ENCODE measurements at regions not wholly inside any gene's neighbourhood (a gene's known extent, or its start where the extent isn't known, plus 50 kb on each side); places are given as distances from the start of the nearest gene placed in this dataset.

DNA sequence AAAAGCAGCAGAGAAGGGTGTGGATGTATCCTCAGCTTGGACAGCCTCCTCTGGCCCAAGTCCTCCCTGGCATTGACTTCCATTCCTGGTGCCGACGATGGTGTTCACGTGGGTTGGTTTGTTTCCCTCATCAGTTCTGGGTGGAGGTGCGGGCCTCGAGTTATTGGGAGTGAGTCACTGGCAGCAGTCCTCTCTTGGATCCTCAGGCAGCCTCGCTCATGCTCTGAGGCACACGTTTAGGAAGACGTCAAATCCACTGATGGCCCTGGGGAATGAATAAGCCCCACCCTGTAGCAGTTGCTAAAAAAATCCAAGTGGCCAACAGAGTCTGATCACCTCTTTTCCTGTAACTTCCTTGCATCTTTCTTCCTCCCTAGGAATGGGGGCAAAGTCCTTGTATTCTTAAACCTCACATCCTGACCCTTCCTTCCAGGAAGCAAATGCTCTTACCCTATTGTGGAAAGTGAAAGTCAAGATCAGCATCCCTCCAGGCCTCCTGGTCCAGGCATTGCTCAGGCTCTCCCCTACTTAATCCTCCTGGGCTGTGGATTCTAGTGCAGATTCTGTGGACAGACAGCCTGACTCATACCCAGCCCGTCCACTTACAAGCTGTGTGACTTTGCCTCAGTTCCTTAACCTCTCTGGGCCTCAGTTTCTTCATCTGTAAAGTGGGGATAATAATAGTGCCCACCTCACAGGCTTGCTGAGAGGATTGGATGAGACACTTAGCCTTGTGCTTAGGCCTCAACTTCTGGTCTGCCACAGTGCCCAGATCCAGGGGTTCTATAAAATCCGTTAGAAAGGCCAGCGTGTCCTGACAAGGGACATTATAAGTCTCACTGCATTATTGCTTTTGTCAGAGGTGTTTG lies 111.1 kb downstream of the TLR5 start:
- TF ChIP-seq ZNF274 (IDR thresholded peaks at IDR 0.05; ENCODE audit: low read depth, low read length) = no peak
- TF ChIP-seq YY1 (IDR thresholded peaks at IDR 0.05; ENCODE audit: insufficient read depth, insufficient read length) = no peak
- no peak for TF ChIP-seq SUZ12 (IDR thresholded peaks at IDR 0.05; ENCODE audit: extremely low read depth, insufficient read depth, insufficient read length)
